Lung (tissue), 11 donors: ENCODE measurements at regions not wholly inside any gene's neighbourhood (a gene's known extent, or its start where the extent isn't known, plus 50 kb on each side); places are given as distances from the start of the nearest gene placed in this dataset.
A peak's percentile ranks its signal among the peaks of the same experiment; 100 is the strongest.

Experiments
- ATAC-seq: fragments of 200-7000 bp; cut with Tn5 transposase; one replicate; pipeline ENCODE4 v1.9.1; 2020; ENCODE audit warnings: moderate number of reproducible peaks; ENCODE audit not compliant: insufficient read depth, low FRiP score
- DNase-seq, 3 donors: peaks; one replicate each; pipeline ENCODE4 v3.0.0-alpha.2; 2013 to 2017
- H3K27ac ChIP-seq, 2 donors: one replicate each; pipeline ENCODE4 v1.5.1; 2013; ENCODE audit warnings: mild to moderate bottlenecking in 2 of 2, moderate library complexity in 2 of 2, control low read depth in 1 of 2, inconsistent platforms in 1 of 2, low read depth in 1 of 2, low read length in 1 of 2
- H3K27me3 ChIP-seq, 3 donors: one replicate each; pipeline ENCODE4 v1.5.1; 2013; ENCODE audit warnings: low read length in 2 of 3; ENCODE audit not compliant: control insufficient read depth in 3 of 3, insufficient read depth in 3 of 3
- H3K36me3 ChIP-seq, 4 donors: one replicate each; pipeline ENCODE4 v1.5.1; 2013; ENCODE audit warnings: low read length in 4 of 4, mild to moderate bottlenecking in 1 of 4, moderate library complexity in 1 of 4; ENCODE audit not compliant: control insufficient read depth in 4 of 4, insufficient read depth in 4 of 4
- H3K4me1 ChIP-seq, 5 donors: one replicate each; pipeline ENCODE4 v1.5.1; 2013; ENCODE audit warnings: low read length in 5 of 5, mild to moderate bottlenecking in 2 of 5, moderate library complexity in 1 of 5; ENCODE audit not compliant: control insufficient read depth in 5 of 5, insufficient read depth in 5 of 5
- H3K4me3 ChIP-seq: one replicate; pipeline ENCODE4 v1.5.1; 2013; ENCODE audit warnings: mild to moderate bottlenecking, control low read depth, moderate library complexity
- H3K9ac ChIP-seq, 2 donors: one replicate each; pipeline ENCODE4 v1.5.1; 2013; ENCODE audit warnings: low read length in 2 of 2, control low read depth in 1 of 2; ENCODE audit not compliant: insufficient read depth in 1 of 2
- H3K9me3 ChIP-seq, 4 donors: one replicate each; pipeline ENCODE4 v1.5.1; 2013; ENCODE audit warnings: low read length in 3 of 4, mild to moderate bottlenecking in 1 of 4, moderate library complexity in 1 of 4; ENCODE audit not compliant: control insufficient read depth in 4 of 4, insufficient read depth in 3 of 4
- WGBS, 2 donors: extraction: QIAGEN DNeasy Blood & Tissue Kit; methylation state at CpG; one replicate each; pipeline ENCODE4 v1.1.7; 2013; 5-methylcytosine and 5-hydroxymethylcytosine counted together
- TF ChIP-seq, protein P1 (sequence below): IDR thresholded peaks from 2 replicates; pipeline ENCODE4 v1.5.1; 2012; ENCODE audit warnings: mild to moderate bottlenecking; ENCODE audit errors: control extremely low read depth, extremely low read depth
- donor health status: control.
- donor health status: control.
- donor health status: Bipolar disorder and iron deficiency.
- donor health status: healthy.
- donor health status: DM: yes; HTN: yes; CAD: no.

- ATAC-seq (no peak), DNase-seq (peak in 2 of 3 donors; percentile 83 to 86)
- WGBS, 2 donors: 95 to 97% methylated on average over 2 of the region's 2 CpGs
- no peaks in the 10 kb centered on the region for H3K36me3 ChIP-seq
- no peaks in the 10 kb centered on the region for H3K27me3 ChIP-seq
- no peak overlapping the region for H3K4me3 ChIP-seq
- H3K9me3 ChIP-seq: no peaks in the 10 kb centered on the region
- peaks cover 0 to 21% (median 4%) of the 10 kb centered on the region in 5 donors for H3K4me1 ChIP-seq
- TF ChIP-seq, protein P1, sequence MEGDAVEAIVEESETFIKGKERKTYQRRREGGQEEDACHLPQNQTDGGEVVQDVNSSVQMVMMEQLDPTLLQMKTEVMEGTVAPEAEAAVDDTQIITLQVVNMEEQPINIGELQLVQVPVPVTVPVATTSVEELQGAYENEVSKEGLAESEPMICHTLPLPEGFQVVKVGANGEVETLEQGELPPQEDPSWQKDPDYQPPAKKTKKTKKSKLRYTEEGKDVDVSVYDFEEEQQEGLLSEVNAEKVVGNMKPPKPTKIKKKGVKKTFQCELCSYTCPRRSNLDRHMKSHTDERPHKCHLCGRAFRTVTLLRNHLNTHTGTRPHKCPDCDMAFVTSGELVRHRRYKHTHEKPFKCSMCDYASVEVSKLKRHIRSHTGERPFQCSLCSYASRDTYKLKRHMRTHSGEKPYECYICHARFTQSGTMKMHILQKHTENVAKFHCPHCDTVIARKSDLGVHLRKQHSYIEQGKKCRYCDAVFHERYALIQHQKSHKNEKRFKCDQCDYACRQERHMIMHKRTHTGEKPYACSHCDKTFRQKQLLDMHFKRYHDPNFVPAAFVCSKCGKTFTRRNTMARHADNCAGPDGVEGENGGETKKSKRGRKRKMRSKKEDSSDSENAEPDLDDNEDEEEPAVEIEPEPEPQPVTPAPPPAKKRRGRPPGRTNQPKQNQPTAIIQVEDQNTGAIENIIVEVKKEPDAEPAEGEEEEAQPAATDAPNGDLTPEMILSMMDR: no peak
- H3K9ac ChIP-seq: no peak overlapping the region
- no peak overlapping the region for H3K27ac ChIP-seq
Measured at GRCh38 chr5:67311701-67312100, 115.1 kb upstream of the CD180 start.

GRCh38 chr5:67311208-67311607 lies 114.6 kb upstream of the CD180 start:
- H3K4me1 ChIP-seq: peaks cover 0 to 25% (median 4%) of the 10 kb centered on the region in 5 donors
- WGBS, 2 donors: 82 to 86% methylated on average over 2 of the region's 2 CpGs
- H3K9ac ChIP-seq: no peak overlapping the region
- ATAC-seq: no peak
- TF ChIP-seq, protein P1: no peak
- DNase-seq: no peak
- no peaks in the 10 kb centered on the region for H3K36me3 ChIP-seq
- no peak overlapping the region for H3K4me3 ChIP-seq
- H3K27me3 ChIP-seq: no peaks in the 10 kb centered on the region
- no peak overlapping the region for H3K27ac ChIP-seq
- H3K9me3 ChIP-seq: no peaks in the 10 kb centered on the region

- no peaks in the 10 kb centered on the region for H3K36me3 ChIP-seq
- no peak overlapping the region for H3K4me3 ChIP-seq
- no peak for DNase-seq
- TF ChIP-seq, protein P1: no peak
- H3K27ac ChIP-seq: no peak overlapping the region
- no peak for ATAC-seq
- WGBS, 2 donors: 67 to 96% methylated on average over 2 of the region's 2 CpGs
- H3K9ac ChIP-seq: no peak overlapping the region
- no peaks in the 10 kb centered on the region for H3K9me3 ChIP-seq
- H3K4me1 ChIP-seq: peaks cover 0 to 30% (median 6%) of the 10 kb centered on the region in 5 donors
- H3K27me3 ChIP-seq: no peaks in the 10 kb centered on the region
Measured at GRCh38 chr5:67310740-67311139, 114.1 kb upstream of the CD180 start.

DNA sequence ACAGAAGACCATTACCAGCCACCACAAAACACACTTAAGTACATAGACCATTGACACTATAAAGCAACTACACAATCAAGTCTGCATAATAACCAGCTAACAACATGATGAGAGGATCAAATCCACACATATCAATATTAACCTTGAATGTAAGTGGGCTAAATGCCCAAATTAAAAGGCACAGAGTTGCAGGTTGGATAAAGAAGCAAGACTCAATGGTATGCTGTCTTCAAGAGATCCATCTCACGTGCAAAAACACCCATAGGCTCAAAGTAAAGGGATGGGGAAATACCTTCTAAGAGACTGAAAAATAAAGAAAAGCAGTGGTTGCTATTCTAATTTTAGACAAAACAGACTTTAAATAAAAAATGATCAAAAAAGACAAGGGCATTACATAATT lies 113.6 kb upstream of the CD180 start:
- no peak overlapping the region for H3K4me3 ChIP-seq
- ATAC-seq: no peak
- TF ChIP-seq, protein P1: no peak
- H3K9me3 ChIP-seq: no peaks in the 10 kb centered on the region
- WGBS, 2 donors: 94 to 100% methylated on average over 1 of the region's 1 CpG
- H3K36me3 ChIP-seq: no peaks in the 10 kb centered on the region
- H3K27me3 ChIP-seq: no peaks in the 10 kb centered on the region
- no peak for DNase-seq
- H3K27ac ChIP-seq: no peak overlapping the region
- peaks cover 0 to 30% (median 7%) of the 10 kb centered on the region in 5 donors for H3K4me1 ChIP-seq
- H3K9ac ChIP-seq: no peak overlapping the region
